ENCODE measurements at regions not wholly inside any gene's neighbourhood (a gene's known extent, or its start where the extent isn't known, plus 50 kb on each side); places are given as distances from the start of the nearest gene placed in this dataset.
A peak's percentile ranks its signal among the peaks of the same experiment; 100 is the strongest.

DNA sequence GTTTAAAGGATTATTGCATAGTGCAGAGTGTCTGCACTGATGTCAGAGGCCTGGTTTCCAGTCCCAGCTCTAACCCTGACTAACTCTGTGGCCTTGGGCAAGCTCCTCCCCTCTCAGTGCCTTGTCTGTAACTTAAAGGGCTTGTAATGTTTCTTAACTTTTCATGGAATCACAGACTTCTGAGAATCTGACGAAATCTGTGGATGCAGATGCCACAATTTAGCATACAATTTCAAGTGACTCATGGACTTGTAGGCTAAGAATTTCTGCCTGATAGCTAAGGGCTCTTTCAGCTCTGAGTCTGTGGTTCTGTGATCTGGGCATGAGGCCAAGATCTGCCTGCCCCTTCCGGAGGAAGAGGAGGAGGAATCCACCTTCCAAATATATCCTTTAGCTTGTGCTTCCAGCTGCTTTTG lies 236.9 kb downstream of the AR start:
- ChIA-PET CTCF (no interaction called here), POLR2A (ENCODE audit: unreplicated experiment) (no interaction called here)
- no peaks in the 10 kb centered on the region for H3K9me3 ChIP-seq (ENCODE audit: low read length)
- no peaks in the 10 kb centered on the region for H3K27me3 ChIP-seq (ENCODE audit: low read length)
- ATAC-seq = no peak
- no peaks in the 10 kb centered on the region for H3K4me1 ChIP-seq (ENCODE audit: insufficient read depth, low read length)
- H3K27ac ChIP-seq (ENCODE audit: low read length) = no peak overlapping the region
- no TSS peak for BruUV-seq (replicated peaks)
- H3K79me2 ChIP-seq (ENCODE audit: low read length) = no peaks in the 10 kb centered on the region
- H3F3A ChIP-seq (ENCODE audit: low read length, unreplicated experiment) = no peaks in the 10 kb centered on the region
- H3K9me2 ChIP-seq (replicated peaks; ENCODE audit: low read length) = no peaks in the 10 kb centered on the region
- H3K36me3 ChIP-seq (ENCODE audit: low read depth, low read length) = no peaks in the 10 kb centered on the region
- TF ChIP-seq, protein P1, sequence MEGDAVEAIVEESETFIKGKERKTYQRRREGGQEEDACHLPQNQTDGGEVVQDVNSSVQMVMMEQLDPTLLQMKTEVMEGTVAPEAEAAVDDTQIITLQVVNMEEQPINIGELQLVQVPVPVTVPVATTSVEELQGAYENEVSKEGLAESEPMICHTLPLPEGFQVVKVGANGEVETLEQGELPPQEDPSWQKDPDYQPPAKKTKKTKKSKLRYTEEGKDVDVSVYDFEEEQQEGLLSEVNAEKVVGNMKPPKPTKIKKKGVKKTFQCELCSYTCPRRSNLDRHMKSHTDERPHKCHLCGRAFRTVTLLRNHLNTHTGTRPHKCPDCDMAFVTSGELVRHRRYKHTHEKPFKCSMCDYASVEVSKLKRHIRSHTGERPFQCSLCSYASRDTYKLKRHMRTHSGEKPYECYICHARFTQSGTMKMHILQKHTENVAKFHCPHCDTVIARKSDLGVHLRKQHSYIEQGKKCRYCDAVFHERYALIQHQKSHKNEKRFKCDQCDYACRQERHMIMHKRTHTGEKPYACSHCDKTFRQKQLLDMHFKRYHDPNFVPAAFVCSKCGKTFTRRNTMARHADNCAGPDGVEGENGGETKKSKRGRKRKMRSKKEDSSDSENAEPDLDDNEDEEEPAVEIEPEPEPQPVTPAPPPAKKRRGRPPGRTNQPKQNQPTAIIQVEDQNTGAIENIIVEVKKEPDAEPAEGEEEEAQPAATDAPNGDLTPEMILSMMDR (conservative IDR thresholded peaks at IDR 0.05; ENCODE audit: low read depth, low read length) = no peak
- TF ChIP-seq EZH2 (IDR thresholded peaks at IDR 0.05; ENCODE audit: low read length, unreplicated experiment) (no peak), EZH2phosphoT487 (IDR thresholded peaks at IDR 0.05; ENCODE audit: borderline replicate concordance, low read length) (no peak)
- DNase-seq = peak; percentile 2
- no peak overlapping the region for H3K4me2 ChIP-seq (ENCODE audit: low read length)
- H3K9ac ChIP-seq (ENCODE audit: low read length) = no peak overlapping the region
- H3K4me3 ChIP-seq (ENCODE audit: low read length) = no peak overlapping the region
- H2AFZ ChIP-seq (ENCODE audit: low read length) = no peak overlapping the region
- no peaks in the 10 kb centered on the region for H4K20me1 ChIP-seq (ENCODE audit: low read length)
- intact Hi-C loops (cut with micrococcal nuclease) = no loop called here

DNA sequence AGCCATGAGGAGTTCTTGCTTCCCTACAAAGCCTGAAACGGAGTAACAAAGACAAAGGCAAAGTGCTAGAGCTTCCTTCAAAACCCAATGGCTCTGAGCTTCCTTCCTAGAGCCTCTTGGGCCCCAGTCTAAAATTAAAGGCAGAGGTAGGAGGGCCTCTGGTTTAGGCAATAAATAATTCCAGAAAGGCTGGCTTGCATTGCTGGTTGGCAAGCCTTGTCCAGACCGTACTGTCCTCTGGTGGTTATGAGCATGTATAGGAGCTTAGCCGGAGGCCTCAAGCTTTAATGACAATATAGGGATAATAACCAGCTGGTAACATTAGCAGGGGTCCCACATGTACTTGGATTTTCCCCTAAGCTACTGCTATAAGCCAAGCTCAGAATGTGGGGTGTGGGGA lies 237.3 kb downstream of the AR start:
- POLR2A ChIA-PET (ENCODE audit: unreplicated experiment) = no interaction called here
- no peaks in the 10 kb centered on the region for H3F3A ChIP-seq (ENCODE audit: low read length, unreplicated experiment)
- no peak overlapping the region for H3K4me2 ChIP-seq (ENCODE audit: low read length)
- intact Hi-C loops (cut with micrococcal nuclease) = no loop called here
- H4K20me1 ChIP-seq (ENCODE audit: low read length) = no peaks in the 10 kb centered on the region
- no peak overlapping the region for H2AFZ ChIP-seq (ENCODE audit: low read length)
- H3K9me2 ChIP-seq (replicated peaks; ENCODE audit: low read length) = no peaks in the 10 kb centered on the region
- no peaks in the 10 kb centered on the region for H3K27me3 ChIP-seq (ENCODE audit: low read length)
- CTCF ChIA-PET = no interaction called here
- no peaks in the 10 kb centered on the region for H3K36me3 ChIP-seq (ENCODE audit: low read depth, low read length)
- BruUV-seq (replicated peaks) = no TSS peak
- no peak overlapping the region for H3K9ac ChIP-seq (ENCODE audit: low read length)
- TF ChIP-seq EZH2phosphoT487 (IDR thresholded peaks at IDR 0.05; ENCODE audit: borderline replicate concordance, low read length) = no peak
- no peak for TF ChIP-seq EZH2 (IDR thresholded peaks at IDR 0.05; ENCODE audit: low read length, unreplicated experiment)
- TF ChIP-seq, protein P1 (conservative IDR thresholded peaks at IDR 0.05; ENCODE audit: low read depth, low read length) = no peak
- H3K4me3 ChIP-seq (ENCODE audit: low read length) = no peak overlapping the region
- DNase-seq = no peak
- H3K27ac ChIP-seq (ENCODE audit: low read length) = no peak overlapping the region
- H3K79me2 ChIP-seq (ENCODE audit: low read length) = no peaks in the 10 kb centered on the region
- H3K9me3 ChIP-seq (ENCODE audit: low read length) = no peaks in the 10 kb centered on the region
- no peaks in the 10 kb centered on the region for H3K4me1 ChIP-seq (ENCODE audit: insufficient read depth, low read length)
- ATAC-seq = no peak

DNA sequence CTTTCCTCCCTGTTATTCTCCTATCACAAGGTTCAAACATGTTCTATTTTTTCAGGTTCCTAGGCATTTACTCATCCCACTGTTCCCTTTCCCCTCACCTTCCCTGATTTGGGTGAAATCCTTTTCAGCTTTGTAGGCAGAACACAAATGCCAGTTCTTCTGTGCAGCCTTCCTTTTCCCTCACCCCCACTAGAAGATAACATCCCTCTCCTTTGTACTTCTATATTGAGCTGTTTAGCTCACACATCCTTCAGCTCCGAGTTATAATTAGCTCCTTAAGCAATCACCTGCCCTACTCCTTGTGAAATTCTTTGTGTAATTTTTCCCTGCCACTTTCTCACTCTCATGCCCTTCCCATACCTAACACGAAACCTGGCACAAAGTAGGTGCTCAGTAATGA lies 240.9 kb downstream of the AR start:
- H3K9me3 ChIP-seq (ENCODE audit: low read length) = no peaks in the 10 kb centered on the region
- no peaks in the 10 kb centered on the region for H3K36me3 ChIP-seq (ENCODE audit: low read depth, low read length)
- H3K4me2 ChIP-seq (ENCODE audit: low read length) = no peak overlapping the region
- no peak overlapping the region for H3K9ac ChIP-seq (ENCODE audit: low read length)
- H3K4me3 ChIP-seq (ENCODE audit: low read length) = no peak overlapping the region
- ATAC-seq (no peak), DNase-seq (no peak)
- no peaks in the 10 kb centered on the region for H4K20me1 ChIP-seq (ENCODE audit: low read length)
- no peak overlapping the region for H2AFZ ChIP-seq (ENCODE audit: low read length)
- H3K4me1 ChIP-seq (ENCODE audit: insufficient read depth, low read length) = no peaks in the 10 kb centered on the region
- no peak overlapping the region for H3K27ac ChIP-seq (ENCODE audit: low read length)
- H3K9me2 ChIP-seq (replicated peaks; ENCODE audit: low read length) = no peaks in the 10 kb centered on the region
- H3K27me3 ChIP-seq (ENCODE audit: low read length) = no peaks in the 10 kb centered on the region
- no TSS peak for BruUV-seq (replicated peaks)
- ChIA-PET POLR2A (ENCODE audit: unreplicated experiment) (no interaction called here), CTCF (no interaction called here)
- intact Hi-C loops (cut with micrococcal nuclease) = no loop called here
- H3K79me2 ChIP-seq (ENCODE audit: low read length) = no peaks in the 10 kb centered on the region
- TF ChIP-seq EZH2 (IDR thresholded peaks at IDR 0.05; ENCODE audit: low read length, unreplicated experiment) (no peak), EZH2phosphoT487 (IDR thresholded peaks at IDR 0.05; ENCODE audit: borderline replicate concordance, low read length) (no peak)
- no peaks in the 10 kb centered on the region for H3F3A ChIP-seq (ENCODE audit: low read length, unreplicated experiment)
